NCI-H146 (cell line): ENCODE measurements at regions not wholly inside any gene's neighbourhood (a gene's known extent, or its start where the extent isn't known, plus 50 kb on each side); places are given as distances from the start of the nearest gene placed in this dataset.
"Not testable (repeated sequence)": the region's sequence is repeated elsewhere in the genome, so short reads cannot be mapped to it uniquely, and the experiment has no call there.

ENCODE experiments used
- DNase-seq: peaks from one replicate; lab custom pipeline; 2025; lab: John Stamatoyannopoulos, UW

GRCh38 chr1:83239568-83239967 is 759.4 kb downstream of the TTLL7 start:
- DNase-seq = not testable (repeated sequence)

- DNase-seq = not testable (repeated sequence)
Measured at GRCh38 chr1:83238654-83239053, 760.3 kb downstream of the TTLL7 start.

GRCh38 chr1:83219788-83220187 is 779.1 kb downstream of the TTLL7 start:
- not testable (repeated sequence) for DNase-seq

GRCh38 chr1:83218036-83218716 is 780.8 kb downstream of the TTLL7 start:
- not testable (repeated sequence) for DNase-seq

- not testable (repeated sequence) for DNase-seq
Measured at GRCh38 chr1:83214317-83214716, 784.6 kb downstream of the TTLL7 start.

GRCh38 chr1:83213648-83214047 is 785.3 kb downstream of the TTLL7 start:
- not testable (repeated sequence) for DNase-seq

GRCh38 chr1:83212033-83212432 is 786.9 kb downstream of the TTLL7 start:
- not testable (repeated sequence) for DNase-seq

GRCh38 chr1:83208540-83208939 is 790.4 kb downstream of the TTLL7 start:
- peak; percentile 92 for DNase-seq

- not testable (repeated sequence) for DNase-seq
Measured at GRCh38 chr1:83194610-83195009, 804.3 kb downstream of the TTLL7 start.

- peak; percentile 66 for DNase-seq
Measured at GRCh38 chr1:83182033-83182728, 816.8 kb downstream of the TTLL7 start.

GRCh38 chr1:83180621-83181020 is 818.3 kb downstream of the TTLL7 start:
- DNase-seq = peak; percentile 39

GRCh38 chr1:83167634-83168033 is 831.3 kb downstream of the TTLL7 start:
- not testable (repeated sequence) for DNase-seq

- peak; percentile 44 for DNase-seq
Measured at GRCh38 chr1:83163879-83164475, 835.0 kb downstream of the TTLL7 start.

GRCh38 chr1:83158924-83159323 is 840.0 kb downstream of the TTLL7 start:
- DNase-seq = not testable (repeated sequence)

GRCh38 chr1:83154306-83154705 is 844.6 kb downstream of the TTLL7 start:
- DNase-seq = not testable (repeated sequence)

GRCh38 chr1:83151167-83151898 is 847.6 kb downstream of the TTLL7 start:
- DNase-seq = not testable (repeated sequence)

- not testable (repeated sequence) for DNase-seq
Measured at GRCh38 chr1:83150479-83150878, 848.5 kb downstream of the TTLL7 start.

- DNase-seq = not testable (repeated sequence)
Measured at GRCh38 chr1:83145820-83146219, 853.1 kb downstream of the TTLL7 start.

GRCh38 chr1:83142802-83143201 is 856.1 kb downstream of the TTLL7 start:
- DNase-seq = not testable (repeated sequence)

- not testable (repeated sequence) for DNase-seq
Measured at GRCh38 chr1:83135524-83136157, 863.3 kb downstream of the TTLL7 start.

GRCh38 chr1:83134322-83135014 is 864.5 kb downstream of the TTLL7 start:
- not testable (repeated sequence) for DNase-seq
